A673 (cell line): ENCODE measurements at regions not wholly inside any gene's neighbourhood (a gene's known extent, or its start where the extent isn't known, plus 50 kb on each side); places are given as distances from the start of the nearest gene placed in this dataset.

ENCODE experiments used
- EZH2 ChIP-seq: fragments of 200-600 bp; sonication (generic); IDR thresholded peaks from 2 replicates; pipeline ENCODE4 v1.6.1; 2017; ENCODE audit warnings: borderline replicate concordance, low read depth, mild to moderate bottlenecking, mixed read lengths, antibody characterized with exemption, low read length; ENCODE audit not compliant: poor library complexity, severe bottlenecking
- TF ChIP-seq, protein P1 (sequence below): fragments of 300-800, 200-600 bp; sonication (generic); conservative IDR thresholded peaks from 2 replicates; pipeline ENCODE4 v1.5.1; 2017; ENCODE audit warnings: low read depth, mild to moderate bottlenecking, antibody characterized with exemption, low read length, moderate library complexity, mixed read lengths

DNA sequence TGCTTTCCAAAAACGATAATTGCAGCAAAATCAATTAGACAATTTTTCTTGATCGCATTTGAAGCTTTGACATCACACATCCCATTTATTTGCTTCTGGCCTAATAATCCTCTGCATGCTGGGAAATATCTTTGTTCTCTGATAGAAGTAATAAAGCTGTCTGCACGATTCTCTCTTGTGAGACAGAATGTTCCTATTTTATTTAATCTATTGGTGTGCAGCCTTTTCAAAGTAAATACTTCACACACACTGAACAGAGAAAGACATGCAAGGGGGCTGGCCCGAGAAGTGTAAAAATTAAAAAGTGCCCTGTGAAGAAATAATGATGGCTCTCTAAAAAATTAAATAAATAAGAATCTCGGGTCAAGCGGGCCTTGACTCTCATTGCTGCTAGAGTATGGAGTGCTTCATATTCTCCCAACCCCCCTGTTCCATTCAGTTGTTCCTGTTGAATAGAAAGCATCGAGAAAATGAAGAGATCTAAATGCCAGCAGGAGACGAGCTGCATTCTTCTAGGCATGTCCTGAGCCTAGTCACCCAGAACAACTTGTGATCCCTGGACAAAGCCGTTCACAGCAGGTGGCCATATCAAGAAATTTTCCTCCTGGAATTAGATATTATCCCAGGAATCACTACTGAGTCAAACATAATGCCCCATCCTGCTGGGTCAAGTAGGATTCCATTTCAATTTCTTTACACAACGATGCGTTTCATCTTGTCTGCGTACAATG is 625.9 kb upstream of the EPHA7 start:
- TF ChIP-seq, protein P1, sequence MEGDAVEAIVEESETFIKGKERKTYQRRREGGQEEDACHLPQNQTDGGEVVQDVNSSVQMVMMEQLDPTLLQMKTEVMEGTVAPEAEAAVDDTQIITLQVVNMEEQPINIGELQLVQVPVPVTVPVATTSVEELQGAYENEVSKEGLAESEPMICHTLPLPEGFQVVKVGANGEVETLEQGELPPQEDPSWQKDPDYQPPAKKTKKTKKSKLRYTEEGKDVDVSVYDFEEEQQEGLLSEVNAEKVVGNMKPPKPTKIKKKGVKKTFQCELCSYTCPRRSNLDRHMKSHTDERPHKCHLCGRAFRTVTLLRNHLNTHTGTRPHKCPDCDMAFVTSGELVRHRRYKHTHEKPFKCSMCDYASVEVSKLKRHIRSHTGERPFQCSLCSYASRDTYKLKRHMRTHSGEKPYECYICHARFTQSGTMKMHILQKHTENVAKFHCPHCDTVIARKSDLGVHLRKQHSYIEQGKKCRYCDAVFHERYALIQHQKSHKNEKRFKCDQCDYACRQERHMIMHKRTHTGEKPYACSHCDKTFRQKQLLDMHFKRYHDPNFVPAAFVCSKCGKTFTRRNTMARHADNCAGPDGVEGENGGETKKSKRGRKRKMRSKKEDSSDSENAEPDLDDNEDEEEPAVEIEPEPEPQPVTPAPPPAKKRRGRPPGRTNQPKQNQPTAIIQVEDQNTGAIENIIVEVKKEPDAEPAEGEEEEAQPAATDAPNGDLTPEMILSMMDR = no peak
- TF ChIP-seq EZH2 = no peak
